Choroid plexus epithelial cell (primary cell): ENCODE measurements at regions not wholly inside any gene's neighbourhood (a gene's known extent, or its start where the extent isn't known, plus 50 kb on each side); places are given as distances from the start of the nearest gene placed in this dataset.

Source experiments
- DNase-seq: peaks from one replicate; pipeline ENCODE4 v3.0.0-alpha.2; 2010; ENCODE audit warnings: low read depth
- H3K4me3 ChIP-seq: 2 replicates; pipeline ENCODE4 v1.5.1; 2011; ENCODE audit warnings: low read depth, mild to moderate bottlenecking, control low read depth, low read length, moderate library complexity
- CTCF ChIP-seq: conservative IDR thresholded peaks from 2 replicates; pipeline ENCODE4 v1.5.1; 2011; ENCODE audit warnings: low read depth, mild to moderate bottlenecking, control low read depth, inconsistent platforms, low read length, moderate library complexity

- H3K4me3 ChIP-seq: no peak overlapping the region
- DNase-seq: peak; percentile 46
- no peak for TF ChIP-seq CTCF
Observed at GRCh38 chr22:27420195-27420816, 381.2 kb downstream of the MN1 start.

- H3K4me3 ChIP-seq: no peak overlapping the region
- peak; percentile 90 for DNase-seq
- no peak for TF ChIP-seq CTCF
Observed at GRCh38 chr22:27420817-27421361, 380.7 kb downstream of the MN1 start.

- DNase-seq: no peak
- TF ChIP-seq CTCF: no peak
- no peak overlapping the region for H3K4me3 ChIP-seq
Observed at GRCh38 chr22:27422442-27422841, 379.1 kb downstream of the MN1 start.

GRCh38 chr22:27424319-27424718, 377.2 kb downstream of the MN1 start:
- peak; percentile 24 for DNase-seq
- TF ChIP-seq CTCF: no peak
- no peak overlapping the region for H3K4me3 ChIP-seq

GRCh38 chr22:27429476-27429875, 372.1 kb downstream of the MN1 start:
- TF ChIP-seq CTCF: no peak
- no peak overlapping the region for H3K4me3 ChIP-seq
- no peak for DNase-seq

- TF ChIP-seq CTCF: no peak
- H3K4me3 ChIP-seq: no peak overlapping the region
- no peak for DNase-seq
Observed at GRCh38 chr22:27431081-27431480, 370.5 kb downstream of the MN1 start.

GRCh38 chr22:27431896-27432295, 369.7 kb downstream of the MN1 start:
- H3K4me3 ChIP-seq: no peak overlapping the region
- peak; percentile 26 for DNase-seq
- TF ChIP-seq CTCF: no peak
